ENCODE measurements at regions not wholly inside any gene's neighbourhood (a gene's known extent, or its start where the extent isn't known, plus 50 kb on each side); places are given as distances from the start of the nearest gene placed in this dataset.

GRCh38 chr3:127448671-127449070 lies 141.9 kb downstream of the TPRA1 start:
- H3K27me3 ChIP-seq, result peaks cover 22% of the 10 kb centered on the region
- H3K4me3 ChIP-seq, result no peak overlapping the region
- H3K36me3 ChIP-seq, result no peaks in the 10 kb centered on the region
- TF ChIP-seq POLR2A (IDR thresholded peaks at IDR 0.05) (no peak), EP300 (IDR thresholded peaks at IDR 0.05; ENCODE audit: low read depth) (no peak), POLR2AphosphoS5 (IDR thresholded peaks at IDR 0.05) (no peak), CTCF (IDR thresholded peaks at IDR 0.05) (no peak)
- DNase-seq, result no peak
- H3K9me3 ChIP-seq, result no peaks in the 10 kb centered on the region
- 81 to 89% methylated on average over 1 to 3 of the region's 3 CpGs for WGBS, 2 donors (ENCODE audit: low coverage in 1 of 2)
- H3K4me1 ChIP-seq, result no peaks in the 10 kb centered on the region
- no peak overlapping the region for H3K27ac ChIP-seq
- intact Hi-C loops (cut with DNase I; ENCODE audit: low total_unique reads), result no loop called here
- in situ Hi-C loops (cut with MboI; ENCODE audit: low pct_ligation_motif_present in 1 of 4, low pct_unique_long_range_greater_than_20kb in 1 of 4, low sequenced_read_pairs in 3 of 4), result no loop called here

DNA sequence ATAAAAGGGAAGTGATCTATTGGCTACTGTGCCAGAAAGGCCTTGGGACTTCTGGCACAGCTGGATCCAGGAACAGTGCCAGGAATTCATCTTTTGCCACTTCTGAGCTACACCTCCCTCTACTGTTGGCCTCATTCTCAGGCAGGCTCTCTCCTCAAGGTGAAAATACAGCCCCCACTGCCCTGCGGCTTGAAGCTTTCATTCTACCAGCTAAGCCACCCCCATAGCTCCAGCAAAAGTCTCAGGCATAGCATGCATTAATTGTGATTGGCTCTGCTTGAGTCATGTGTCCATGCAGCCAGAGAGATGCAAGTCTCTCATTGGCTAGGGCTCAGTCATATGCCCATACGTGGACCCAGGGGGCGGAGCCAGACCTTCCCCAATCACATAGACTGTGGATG lies 142.4 kb downstream of the TPRA1 start:
- H3K4me3 ChIP-seq, result no peak overlapping the region
- no peak overlapping the region for H3K27ac ChIP-seq
- DNase-seq, result no peak
- intact Hi-C loops (cut with DNase I; ENCODE audit: low total_unique reads), result no loop called here
- TF ChIP-seq CTCF (IDR thresholded peaks at IDR 0.05) (no peak), EP300 (IDR thresholded peaks at IDR 0.05; ENCODE audit: low read depth) (no peak), POLR2A (IDR thresholded peaks at IDR 0.05) (no peak), POLR2AphosphoS5 (IDR thresholded peaks at IDR 0.05) (no peak)
- in situ Hi-C loops (cut with MboI; ENCODE audit: low pct_ligation_motif_present in 1 of 4, low pct_unique_long_range_greater_than_20kb in 1 of 4, low sequenced_read_pairs in 3 of 4), result no loop called here
- WGBS, 2 donors (ENCODE audit: low coverage in 1 of 2), result 63 to 73% methylated on average over 3 of the region's 3 CpGs
- H3K9me3 ChIP-seq, result no peaks in the 10 kb centered on the region
- no peaks in the 10 kb centered on the region for H3K36me3 ChIP-seq
- peaks cover 17% of the 10 kb centered on the region for H3K27me3 ChIP-seq
- no peaks in the 10 kb centered on the region for H3K4me1 ChIP-seq

DNA sequence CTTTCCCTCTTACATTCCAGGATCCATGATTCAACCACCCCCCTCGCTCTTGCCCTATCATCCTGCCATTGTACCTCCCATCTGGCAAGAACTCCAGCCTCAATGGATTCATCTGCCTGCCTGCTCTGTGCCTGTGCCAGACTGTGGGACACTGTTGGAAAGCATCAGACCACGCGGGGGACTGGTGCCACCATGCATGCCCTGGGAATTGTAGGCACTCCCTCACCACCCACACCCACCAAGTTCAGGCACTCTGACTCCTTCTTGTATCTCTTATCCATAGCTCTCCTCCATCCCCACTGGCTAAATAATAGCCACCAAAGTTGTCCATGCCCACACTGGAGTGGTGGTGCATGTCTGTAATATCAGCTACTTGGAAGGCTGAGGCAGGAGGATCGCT lies 143.8 kb downstream of the TPRA1 start:
- Histone ChIP-seq H3K27me3 (peaks cover 8% of the 10 kb centered on the region), H3K9me3 (no peaks in the 10 kb centered on the region), H3K4me3 (no peak overlapping the region), H3K4me1 (no peaks in the 10 kb centered on the region), H3K36me3 (no peaks in the 10 kb centered on the region), H3K27ac (no peak overlapping the region)
- DNase-seq, result no peak
- intact Hi-C loops (cut with DNase I; ENCODE audit: low total_unique reads), result no loop called here
- in situ Hi-C loops (cut with MboI; ENCODE audit: low pct_ligation_motif_present in 1 of 4, low pct_unique_long_range_greater_than_20kb in 1 of 4, low sequenced_read_pairs in 3 of 4), result no loop called here
- TF ChIP-seq POLR2A (IDR thresholded peaks at IDR 0.05) (no peak), EP300 (IDR thresholded peaks at IDR 0.05; ENCODE audit: low read depth) (no peak), POLR2AphosphoS5 (IDR thresholded peaks at IDR 0.05) (no peak), CTCF (IDR thresholded peaks at IDR 0.05) (no peak)
- 96% methylated on average over 4 of the region's 4 CpGs; no CpG with 5 or more reads in 1 of the 2 donors for WGBS, 2 donors (ENCODE audit: low coverage in 1 of 2)

DNA sequence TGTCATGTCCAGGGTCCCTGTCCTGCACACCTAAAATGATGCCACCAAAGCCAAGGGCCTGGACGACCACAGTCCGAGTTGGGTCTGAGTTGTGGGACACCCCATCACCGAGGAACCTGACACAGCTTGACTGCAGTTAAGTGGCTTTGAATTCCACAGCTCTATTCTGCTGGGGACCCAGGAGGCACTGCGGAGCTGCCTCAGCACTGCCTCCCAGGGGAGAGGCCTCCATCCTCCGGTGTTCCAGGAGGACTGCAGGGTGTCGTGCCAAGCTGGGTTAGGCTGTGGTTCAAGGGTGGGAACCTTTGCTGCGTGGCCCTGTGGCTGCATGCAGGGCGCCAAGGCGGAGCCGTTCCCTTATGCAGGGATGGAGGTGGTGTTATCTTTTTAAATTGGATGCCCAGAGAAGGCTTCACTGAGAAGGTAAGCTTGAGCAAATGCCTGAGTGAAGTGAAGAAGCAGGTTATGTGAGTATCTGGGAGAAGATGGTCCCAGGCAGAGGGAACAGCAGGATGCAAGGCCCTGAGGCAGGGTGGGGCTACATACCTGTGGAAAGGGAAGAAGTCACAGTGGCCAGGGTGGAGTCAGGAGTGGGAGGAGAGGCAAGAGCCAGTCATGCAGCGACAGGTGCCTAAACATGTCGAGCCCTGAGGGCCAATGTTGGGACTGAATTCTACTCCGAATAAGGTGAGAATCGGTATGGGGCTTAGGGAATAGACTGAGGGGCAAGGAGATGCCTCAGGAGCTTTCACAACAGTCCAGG lies 144.8 kb downstream of the TPRA1 start:
- H3K4me1 ChIP-seq, result no peaks in the 10 kb centered on the region
- DNase-seq, result no peak
- WGBS, 2 donors (ENCODE audit: low coverage in 1 of 2), result 86 to 90% methylated on average over 5 to 14 of the region's 14 CpGs
- H3K9me3 ChIP-seq, result no peaks in the 10 kb centered on the region
- intact Hi-C loops (cut with DNase I; ENCODE audit: low total_unique reads), result no loop called here
- no peak overlapping the region for H3K4me3 ChIP-seq
- H3K36me3 ChIP-seq, result no peaks in the 10 kb centered on the region
- peaks cover 7% of the 10 kb centered on the region for H3K27me3 ChIP-seq
- no peak for TF ChIP-seq CTCF (IDR thresholded peaks at IDR 0.05)
- no peak for TF ChIP-seq EP300 (IDR thresholded peaks at IDR 0.05; ENCODE audit: low read depth)
- no peak for TF ChIP-seq POLR2AphosphoS5 (IDR thresholded peaks at IDR 0.05)
- no peak for TF ChIP-seq POLR2A (IDR thresholded peaks at IDR 0.05)
- in situ Hi-C loops (cut with MboI; ENCODE audit: low pct_ligation_motif_present in 1 of 4, low pct_unique_long_range_greater_than_20kb in 1 of 4, low sequenced_read_pairs in 3 of 4), result no loop called here
- H3K27ac ChIP-seq, result no peak overlapping the region
